HEK293 (cell line): ENCODE measurements at regions not wholly inside any gene's neighbourhood (a gene's known extent, or its start where the extent isn't known, plus 50 kb on each side); places are given as distances from the start of the nearest gene placed in this dataset.

ENCODE experiments used
- CTCF ChIA-PET: fragments of 350-600 bp; formaldehyde crosslinking; extraction: SDS; loops from one replicate; lab custom pipeline; 2021; ENCODE audit warnings: antibody characterized with exemption; lab: Yijun Ruan, JAX
- POLR2A ChIA-PET: fragments of 300-600 bp; formaldehyde crosslinking; extraction: SDS; loops from one replicate; lab custom pipeline; 2020; ENCODE audit warnings: antibody characterized with exemption, inconsistent platforms; lab: Yijun Ruan, JAX
- H3K27ac ChIP-seq: fragments of 200-500 bp; sonication (Bioruptor generic); 2 replicates; pipeline ENCODE4 v1.5.1; 2014; ENCODE audit warnings: low read depth, low read length, control low read depth, inconsistent platforms; ENCODE audit errors: extremely low read depth
- H3K36me3 ChIP-seq, 2 experiments: fragments of 200-500 bp in 1 of 2; sonication (Bioruptor generic) in 1 of 2; 1 replicate in 1 of 2; 2 replicates in 1 of 2; pipeline ENCODE4 v1.5.1; 2014 to 2017; ENCODE audit warnings: inconsistent platforms in 2 of 2, low read length in 2 of 2; ENCODE audit not compliant: control insufficient read depth in 2 of 2, insufficient read depth in 1 of 2
- H3K4me1 ChIP-seq: fragments of 200-500 bp; sonication (Bioruptor generic); 2 replicates; pipeline ENCODE4 v1.5.1; 2014; ENCODE audit warnings: mild to moderate bottlenecking, low read length, inconsistent platforms; ENCODE audit not compliant: control insufficient read depth, insufficient read depth
- H3K4me3 ChIP-seq: 2 replicates; pipeline ENCODE4 v1.5.1; 2011; ENCODE audit warnings: low read depth, mild to moderate bottlenecking, control low read depth, low read length, moderate library complexity
- H3K9me3 ChIP-seq: fragments of 200-500 bp; sonication (Bioruptor generic); 2 replicates; pipeline ENCODE4 v1.5.1; 2014; ENCODE audit warnings: low read depth, low read length, inconsistent platforms; ENCODE audit not compliant: control insufficient read depth, insufficient read depth
- GLI2 ChIP-seq: fragments of 450-650 bp; formaldehyde crosslinking; IDR thresholded peaks from 2 replicates; pipeline ENCODE4; 2017; ENCODE audit warnings: missing biosample characterization, missing genetic modification characterization, low read depth, borderline replicate concordance
- GLIS1 ChIP-seq: fragments of 450-650 bp; formaldehyde crosslinking; IDR thresholded peaks from 2 replicates; pipeline ENCODE4 v1.5.1; 2016; ENCODE audit warnings: missing biosample characterization, missing genetic modification characterization
- KLF1 ChIP-seq: fragments of 450-650 bp; formaldehyde crosslinking; IDR thresholded peaks from 2 replicates; pipeline ENCODE4 v1.5.1; 2016; ENCODE audit warnings: missing biosample characterization, missing genetic modification characterization
- KLF10 ChIP-seq: fragments of 450-650 bp; IDR thresholded peaks from 2 replicates; pipeline ENCODE4 v1.5.1; 2018; ENCODE audit warnings: missing biosample characterization, mild to moderate bottlenecking, missing genetic modification characterization
- KLF7 ChIP-seq: fragments of 450-650 bp; formaldehyde crosslinking; IDR thresholded peaks from 2 replicates; pipeline ENCODE4 v1.5.1; 2016; ENCODE audit warnings: missing biosample characterization, missing genetic modification characterization, borderline replicate concordance
- SP2 ChIP-seq: fragments of 450-650 bp; formaldehyde crosslinking; IDR thresholded peaks from 2 replicates; pipeline ENCODE4 v1.5.1; 2016; ENCODE audit warnings: missing biosample characterization, missing genetic modification characterization
- YY1 ChIP-seq: fragments of 450-650 bp; formaldehyde crosslinking; IDR thresholded peaks from 2 replicates; pipeline ENCODE4 v1.5.1; 2018; ENCODE audit warnings: missing biosample characterization, missing genetic modification characterization
- ZBTB48 ChIP-seq: fragments of 450-650 bp; formaldehyde crosslinking; IDR thresholded peaks from 2 replicates; pipeline ENCODE4 v1.5.1; 2016; ENCODE audit warnings: missing biosample characterization, missing genetic modification characterization
- ZNF121 ChIP-seq: fragments of 450-650 bp; formaldehyde crosslinking; IDR thresholded peaks from 2 replicates; pipeline ENCODE4 v1.5.1; 2016; ENCODE audit warnings: missing biosample characterization, missing genetic modification characterization
- ZNF138 ChIP-seq: fragments of 450-650 bp; formaldehyde crosslinking; IDR thresholded peaks from 2 replicates; pipeline ENCODE4 v1.5.1; 2016; ENCODE audit warnings: missing biosample characterization, missing genetic modification characterization, borderline replicate concordance
- ZNF16 ChIP-seq: fragments of 450-650 bp; formaldehyde crosslinking; IDR thresholded peaks from 2 replicates; pipeline ENCODE4 v1.5.1; 2016; ENCODE audit warnings: low read depth, missing biosample characterization, missing genetic modification characterization
- ZNF169 ChIP-seq: fragments of 450-650 bp; formaldehyde crosslinking; IDR thresholded peaks from 2 replicates; pipeline ENCODE4 v1.5.1; 2016; ENCODE audit warnings: missing biosample characterization, missing genetic modification characterization
- ZNF2 ChIP-seq: fragments of 450-650 bp; formaldehyde crosslinking; IDR thresholded peaks from 2 replicates; pipeline ENCODE4 v1.5.1; 2016; ENCODE audit warnings: missing biosample characterization, missing genetic modification characterization
- ZNF202 ChIP-seq: fragments of 450-650 bp; formaldehyde crosslinking; IDR thresholded peaks from 2 replicates; pipeline ENCODE4 v1.5.1; 2016; ENCODE audit warnings: missing biosample characterization, missing genetic modification characterization, borderline replicate concordance
- ZNF211 ChIP-seq: fragments of 450-650 bp; formaldehyde crosslinking; IDR thresholded peaks from 2 replicates; pipeline ENCODE4 v1.5.1; 2016; ENCODE audit warnings: low read depth, missing biosample characterization, missing genetic modification characterization
- ZNF302 ChIP-seq: fragments of 450-650 bp; formaldehyde crosslinking; IDR thresholded peaks from 2 replicates; pipeline ENCODE4 v1.5.1; 2016; ENCODE audit warnings: missing biosample characterization, missing genetic modification characterization, low read depth
- ZNF391 ChIP-seq: fragments of 450-650 bp; formaldehyde crosslinking; IDR thresholded peaks from 2 replicates; pipeline ENCODE4 v1.5.1; 2016; ENCODE audit warnings: low read depth, missing biosample characterization, missing genetic modification characterization, borderline replicate concordance
- ZNF394 ChIP-seq: fragments of 450-650 bp; formaldehyde crosslinking; IDR thresholded peaks from 2 replicates; pipeline ENCODE4 v1.5.1; 2016; ENCODE audit warnings: missing biosample characterization, missing genetic modification characterization, mild to moderate bottlenecking, moderate library complexity, borderline replicate concordance
- ZNF404 ChIP-seq: fragments of 450-650 bp; formaldehyde crosslinking; IDR thresholded peaks from 2 replicates; pipeline ENCODE4 v1.5.1; 2017; ENCODE audit warnings: missing biosample characterization, missing genetic modification characterization
- ZNF621 ChIP-seq: fragments of 450-650 bp; formaldehyde crosslinking; IDR thresholded peaks from 2 replicates; pipeline ENCODE4 v1.5.1; 2017; ENCODE audit warnings: missing biosample characterization, missing genetic modification characterization
- ZNF623 ChIP-seq: fragments of 450-650 bp; formaldehyde crosslinking; IDR thresholded peaks from 2 replicates; pipeline ENCODE4 v1.5.1; 2016; ENCODE audit warnings: missing biosample characterization, missing genetic modification characterization
- ZNF707 ChIP-seq: fragments of 450-650 bp; formaldehyde crosslinking; IDR thresholded peaks from 2 replicates; pipeline ENCODE4 v1.5.1; 2016; ENCODE audit warnings: missing biosample characterization, missing genetic modification characterization
- ZNF791 ChIP-seq: fragments of 450-650 bp; formaldehyde crosslinking; IDR thresholded peaks from 2 replicates; pipeline ENCODE4 v1.5.1; 2016; ENCODE audit warnings: missing biosample characterization, missing genetic modification characterization
- ZSCAN30 ChIP-seq: fragments of 450-650 bp; IDR thresholded peaks from 2 replicates; pipeline ENCODE4 v1.5.1; 2018; ENCODE audit warnings: missing biosample characterization, mild to moderate bottlenecking, missing genetic modification characterization, moderate library complexity
- TF ChIP-seq, protein P1 (sequence below): fragments of 450-650 bp; formaldehyde crosslinking; IDR thresholded peaks from 2 replicates; pipeline ENCODE4 v1.5.1; 2016; ENCODE audit warnings: missing biosample characterization, missing genetic modification characterization
- TF ChIP-seq, protein P2 (sequence below): fragments of 450-650 bp; formaldehyde crosslinking; IDR thresholded peaks from 2 replicates; pipeline ENCODE4 v1.5.1; 2016; ENCODE audit warnings: missing biosample characterization, missing genetic modification characterization, low read depth
- TF ChIP-seq, protein P3 (sequence below): sonication (generic); formaldehyde crosslinking; IDR thresholded peaks from 2 replicates; pipeline ENCODE4 v1.8.1; 2022; ENCODE audit warnings: mild to moderate bottlenecking, moderate library complexity, missing genetic modification reagents

DNA sequence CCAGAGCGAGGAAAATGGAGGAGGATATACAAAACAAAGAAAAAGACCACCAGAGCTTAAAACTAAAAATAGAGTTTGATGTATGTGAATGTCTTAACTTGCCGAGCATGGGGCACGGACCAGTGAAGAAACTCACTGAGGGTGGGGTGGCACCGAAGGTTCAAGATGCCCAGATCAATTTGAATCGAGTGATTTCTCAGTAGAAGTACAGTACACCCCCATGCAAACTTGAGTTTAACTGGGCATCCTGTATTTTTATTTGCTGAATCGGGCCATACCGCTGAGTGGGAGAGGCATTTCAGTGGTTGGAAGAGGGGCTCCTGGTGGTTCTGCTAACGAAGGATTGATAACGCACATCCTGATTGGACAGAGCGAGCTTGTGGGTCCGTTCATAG lies 81.7 kb downstream of the ANKRD60 start (continued):
- TF ChIP-seq ZNF404 (tag by site-specific recombination) (no peak), GLI2 (tag by site-specific recombination) (no peak), ZNF707 (tag by site-specific recombination) (no peak), ZNF623 (no peak), KLF1 (no peak)
- TF ChIP-seq, protein P1, sequence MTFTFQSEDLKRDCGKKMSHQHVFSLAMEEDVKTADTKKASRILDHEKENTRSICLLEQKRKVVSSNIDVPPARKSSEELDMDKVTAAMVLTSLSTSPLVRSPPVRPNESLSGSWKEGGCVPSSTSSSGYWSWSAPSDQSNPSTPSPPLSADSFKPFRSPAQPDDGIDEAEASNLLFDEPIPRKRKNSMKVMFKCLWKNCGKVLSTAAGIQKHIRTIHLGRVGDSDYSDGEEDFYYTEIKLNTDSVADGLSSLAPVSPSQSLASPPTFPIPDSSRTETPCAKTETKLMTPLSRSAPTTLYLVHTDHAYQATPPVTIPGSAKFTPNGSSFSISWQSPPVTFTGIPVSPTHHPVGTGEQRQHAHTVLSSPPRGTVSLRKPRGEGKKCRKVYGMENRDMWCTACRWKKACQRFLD (tag by site-specific recombination): no peak
- TF ChIP-seq, all 188 proteins: peak for 0

DNA sequence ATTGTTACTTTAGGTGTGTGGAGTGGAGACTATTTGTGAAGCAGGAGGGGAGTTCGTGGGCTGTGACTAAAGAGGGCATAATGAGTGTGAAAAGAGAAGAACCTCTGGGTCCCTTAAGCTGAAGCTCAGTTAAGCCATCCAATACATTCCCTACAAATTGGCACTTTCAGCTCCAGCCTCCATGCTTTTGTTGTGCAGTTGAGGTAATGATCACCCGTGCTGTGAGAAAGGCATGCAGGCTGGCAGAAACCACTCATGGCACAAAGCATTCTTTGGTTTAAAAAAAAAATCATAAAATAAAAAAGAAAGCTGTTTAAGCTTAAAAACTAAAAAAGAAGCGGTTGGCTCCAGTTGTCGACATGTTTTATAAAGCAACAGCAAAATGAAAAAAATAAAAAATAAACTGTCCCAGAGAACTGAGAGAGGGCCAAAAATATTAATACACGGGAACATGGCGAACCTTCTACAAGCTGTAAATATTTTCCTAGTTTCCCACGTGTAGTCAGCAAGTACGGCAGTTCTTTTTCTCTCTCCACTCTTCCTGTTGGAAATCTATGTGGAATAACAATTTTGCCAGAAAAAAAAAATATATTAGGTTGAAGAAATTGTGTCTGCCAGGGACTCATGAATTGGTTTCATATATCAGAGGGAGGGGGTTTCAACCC lies 82.2 kb downstream of the ANKRD60 start:
- POLR2A ChIA-PET: no interaction called here
- no peak for TF ChIP-seq ZSCAN30 (tag by site-specific recombination)
- TF ChIP-seq, protein P2, sequence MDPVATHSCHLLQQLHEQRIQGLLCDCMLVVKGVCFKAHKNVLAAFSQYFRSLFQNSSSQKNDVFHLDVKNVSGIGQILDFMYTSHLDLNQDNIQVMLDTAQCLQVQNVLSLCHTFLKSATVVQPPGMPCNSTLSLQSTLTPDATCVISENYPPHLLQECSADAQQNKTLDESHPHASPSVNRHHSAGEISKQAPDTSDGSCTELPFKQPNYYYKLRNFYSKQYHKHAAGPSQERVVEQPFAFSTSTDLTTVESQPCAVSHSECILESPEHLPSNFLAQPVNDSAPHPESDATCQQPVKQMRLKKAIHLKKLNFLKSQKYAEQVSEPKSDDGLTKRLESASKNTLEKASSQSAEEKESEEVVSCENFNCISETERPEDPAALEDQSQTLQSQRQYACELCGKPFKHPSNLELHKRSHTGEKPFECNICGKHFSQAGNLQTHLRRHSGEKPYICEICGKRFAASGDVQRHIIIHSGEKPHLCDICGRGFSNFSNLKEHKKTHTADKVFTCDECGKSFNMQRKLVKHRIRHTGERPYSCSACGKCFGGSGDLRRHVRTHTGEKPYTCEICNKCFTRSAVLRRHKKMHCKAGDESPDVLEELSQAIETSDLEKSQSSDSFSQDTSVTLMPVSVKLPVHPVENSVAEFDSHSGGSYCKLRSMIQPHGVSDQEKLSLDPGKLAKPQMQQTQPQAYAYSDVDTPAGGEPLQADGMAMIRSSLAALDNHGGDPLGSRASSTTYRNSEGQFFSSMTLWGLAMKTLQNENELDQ (tag by site-specific recombination): no peak
- TF ChIP-seq KLF7: no peak
- no peak for TF ChIP-seq ZNF211 (tag by site-specific recombination)
- no peak for TF ChIP-seq ZNF791 (tag by site-specific recombination)
- TF ChIP-seq YY1 (tag by site-specific recombination): no peak
- TF ChIP-seq ZNF202 (tag by site-specific recombination): no peak
- no peak for TF ChIP-seq GLIS1
- Histone ChIP-seq H3K27ac (no peak overlapping the region), H3K9me3 (no peaks in the 10 kb centered on the region), H3K36me3 (no peaks in the 10 kb centered on the region), H3K4me1 (no peaks in the 10 kb centered on the region), H3K4me3 (no peak overlapping the region)
- CTCF ChIA-PET: interaction anchor here (0.7 kb wide), 2 partner anchors 10 to 100 kb away, joined by 3 to 4 read pairs; no protein-coding TSS in a partner anchor

DNA sequence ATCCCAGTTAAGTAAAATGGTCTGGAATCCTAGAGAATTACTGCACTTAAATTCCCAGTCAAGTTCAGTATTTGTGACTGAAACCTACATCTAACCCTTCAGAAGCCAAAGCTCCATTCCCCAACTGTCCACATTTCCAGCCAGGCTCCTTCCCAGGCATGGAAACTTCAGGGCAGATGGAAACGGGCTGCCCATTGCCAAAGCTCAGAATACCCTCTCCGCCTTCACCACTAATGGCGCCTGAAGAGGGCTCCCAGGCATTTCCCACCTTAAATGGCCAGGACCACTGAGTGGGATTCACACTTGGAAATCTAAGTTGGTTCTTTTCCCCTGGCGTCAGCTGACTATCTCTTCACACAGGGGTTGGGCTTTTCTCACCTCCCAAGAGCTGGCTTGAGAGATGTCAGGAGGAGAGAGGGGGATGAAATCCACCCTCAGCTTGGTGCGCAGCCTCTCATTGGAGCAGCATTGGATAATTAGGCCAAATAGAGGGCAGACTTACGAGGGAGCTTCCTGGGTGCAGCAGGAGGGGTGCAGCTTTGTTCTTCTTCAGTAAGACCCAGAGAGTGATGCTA lies 82.9 kb downstream of the ANKRD60 start:
- H3K9me3 ChIP-seq: no peaks in the 10 kb centered on the region
- no peak overlapping the region for H3K4me3 ChIP-seq
- no peaks in the 10 kb centered on the region for H3K36me3 ChIP-seq
- no peaks in the 10 kb centered on the region for H3K4me1 ChIP-seq
- H3K27ac ChIP-seq: no peak overlapping the region
- ChIA-PET POLR2A (no interaction called here), CTCF (interaction anchor here (0.6 to 0.7 kb wide), 3 partner anchors 9 to 523 kb away, joined by 3 read pairs; no protein-coding TSS in a partner anchor)
- TF ChIP-seq ZBTB48 (tag by site-specific recombination) (no peak), ZNF2 (tag by site-specific recombination) (no peak), ZNF16 (tag by site-specific recombination) (no peak), ZNF394 (tag by site-specific recombination) (no peak), ZNF391 (tag by site-specific recombination) (no peak), ZNF302 (tag by site-specific recombination) (no peak), ZNF621 (no peak), ZNF138 (tag by site-specific recombination) (no peak), SP2 (tag by site-specific recombination) (no peak), ZNF121 (no peak), KLF10 (no peak), ZNF169 (tag by site-specific recombination) (no peak)
- TF ChIP-seq, protein P3, sequence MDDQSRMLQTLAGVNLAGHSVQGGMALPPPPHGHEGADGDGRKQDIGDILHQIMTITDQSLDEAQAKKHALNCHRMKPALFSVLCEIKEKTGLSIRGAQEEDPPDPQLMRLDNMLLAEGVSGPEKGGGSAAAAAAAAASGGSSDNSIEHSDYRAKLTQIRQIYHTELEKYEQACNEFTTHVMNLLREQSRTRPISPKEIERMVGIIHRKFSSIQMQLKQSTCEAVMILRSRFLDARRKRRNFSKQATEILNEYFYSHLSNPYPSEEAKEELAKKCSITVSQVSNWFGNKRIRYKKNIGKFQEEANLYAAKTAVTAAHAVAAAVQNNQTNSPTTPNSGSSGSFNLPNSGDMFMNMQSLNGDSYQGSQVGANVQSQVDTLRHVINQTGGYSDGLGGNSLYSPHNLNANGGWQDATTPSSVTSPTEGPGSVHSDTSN: no peak
